HG02610 (cell line): ENCODE measurements at regions not wholly inside any gene's neighbourhood (a gene's known extent, or its start where the extent isn't known, plus 50 kb on each side); places are given as distances from the start of the nearest gene placed in this dataset.
"Not testable (repeated sequence)": the region's sequence is repeated elsewhere in the genome, so short reads cannot be mapped to it uniquely, and the experiment has no call there.

Source experiments
- ATAC-seq: cut with Tn5 transposase; IDR thresholded peaks from one replicate; pipeline ENCODE4 v1.9.1; 2021; ENCODE audit warnings: mild to moderate bottlenecking, moderate library complexity; ENCODE audit not compliant: unreplicated experiment

- ATAC-seq, result no peak
Observed at GRCh38 chrY:21600170-21600569, 65.5 kb downstream of the RBMY1A1 start.

- ATAC-seq, result no peak
Observed at GRCh38 chrY:21601524-21601923, 66.8 kb downstream of the RBMY1A1 start.

- ATAC-seq, result peak; percentile 72
Observed at GRCh38 chrY:21602590-21602989, 67.9 kb downstream of the RBMY1A1 start.

DNA sequence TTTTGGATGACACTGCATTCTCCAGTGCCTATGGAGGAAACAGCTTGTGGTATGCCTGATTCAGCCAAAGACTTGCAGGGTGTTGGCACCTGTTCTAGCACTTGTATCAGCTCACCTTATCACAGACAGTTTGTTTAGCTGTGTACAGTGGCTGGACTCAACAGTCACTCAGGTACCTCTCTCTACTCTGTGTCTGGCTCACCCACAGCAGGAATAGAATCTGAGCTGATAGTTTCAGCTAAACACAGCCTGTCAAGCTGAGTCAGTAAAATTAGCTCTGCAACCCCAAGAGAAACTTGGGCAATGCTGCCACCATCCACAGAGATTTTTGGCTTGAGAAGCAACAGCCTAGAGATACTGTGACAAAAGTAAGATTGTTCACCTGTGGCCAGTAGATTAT lies 101.5 kb downstream of the RBMY1A1 start:
- no peak for ATAC-seq

- no peak for ATAC-seq
Observed at GRCh38 chrY:21650496-21650895, 115.8 kb downstream of the RBMY1A1 start.

GRCh38 chrY:21659057-21659456 lies 124.4 kb downstream of the RBMY1A1 start:
- ATAC-seq, result not testable (repeated sequence)

GRCh38 chrY:21679590-21679989 lies 144.9 kb downstream of the RBMY1A1 start:
- ATAC-seq, result peak; percentile 77

DNA sequence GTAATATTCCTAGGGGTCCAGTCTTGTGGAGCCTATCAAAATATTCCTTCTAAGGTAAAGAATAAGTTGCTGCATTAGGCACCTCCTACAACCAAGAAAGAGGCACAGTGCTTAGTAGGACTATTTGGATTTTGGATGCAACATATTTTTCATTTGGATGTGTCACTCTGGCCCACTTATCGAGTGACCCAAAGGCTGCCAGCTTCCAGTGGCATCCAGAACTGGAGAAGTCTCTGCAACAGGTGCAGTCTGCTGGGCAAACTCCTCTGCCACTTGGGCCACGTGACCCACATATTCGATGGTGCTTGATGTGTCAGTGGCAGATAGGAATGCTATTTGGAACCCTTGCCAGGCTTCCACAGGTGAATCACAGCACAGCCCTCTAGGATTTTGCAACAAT lies 151.7 kb downstream of the RBMY1A1 start:
- ATAC-seq, result not testable (repeated sequence)

DNA sequence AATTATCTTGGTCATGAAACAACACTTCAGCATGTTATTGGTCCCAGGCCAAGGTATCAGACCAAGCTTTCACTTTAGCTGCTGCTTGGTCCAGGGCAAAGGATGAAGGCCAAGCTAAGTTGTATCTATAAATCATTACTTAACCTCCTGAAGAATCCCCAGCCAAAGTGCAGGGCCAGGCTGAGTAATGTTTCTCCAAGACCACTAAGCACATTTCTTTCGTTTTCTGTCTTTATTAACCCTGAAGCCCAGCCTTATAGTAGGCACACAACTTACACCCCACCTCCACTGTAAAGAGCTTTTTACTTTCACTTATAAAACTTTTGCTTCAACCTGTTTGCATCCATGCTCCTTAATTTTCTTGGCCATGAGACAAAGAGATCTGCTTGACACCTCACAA lies 167.3 kb downstream of the RBMY1A1 start:
- ATAC-seq, result not testable (repeated sequence)

- not testable (repeated sequence) for ATAC-seq
Observed at GRCh38 chrY:21702927-21703326, 168.2 kb downstream of the RBMY1A1 start.

GRCh38 chrY:21705309-21705708 lies 170.6 kb downstream of the RBMY1A1 start:
- ATAC-seq, result no peak

- not testable (repeated sequence) for ATAC-seq
Observed at GRCh38 chrY:21706611-21707010, 171.9 kb downstream of the RBMY1A1 start.

DNA sequence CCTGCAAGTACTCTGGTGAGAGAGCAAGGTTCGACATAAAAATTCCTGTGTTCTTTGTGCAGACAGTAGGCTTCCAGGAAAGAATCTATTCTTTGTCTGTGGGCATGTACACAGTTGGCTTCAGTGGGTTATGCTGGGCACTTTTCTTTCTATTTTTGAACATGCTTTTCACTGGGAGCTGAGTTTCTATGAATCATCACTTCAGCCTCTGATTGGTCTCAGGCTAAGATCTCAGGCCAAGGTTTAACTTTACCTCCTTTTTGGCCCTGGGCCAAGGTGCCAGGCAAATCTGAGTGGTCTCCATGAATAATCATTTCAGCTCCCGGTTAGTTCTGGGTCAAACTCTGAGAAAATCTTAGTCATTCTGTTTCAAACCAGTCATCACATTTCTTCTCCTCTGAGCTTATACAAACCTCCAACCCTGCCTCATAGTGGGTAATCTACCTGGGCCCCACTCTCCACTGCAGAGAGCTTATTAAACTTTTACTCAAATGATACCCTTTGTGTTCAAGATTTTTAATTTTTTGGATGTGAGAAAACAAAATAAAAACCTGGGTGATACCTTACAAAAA lies 158.8 kb downstream of the RBMY1D start:
- ATAC-seq, result not testable (repeated sequence)

DNA sequence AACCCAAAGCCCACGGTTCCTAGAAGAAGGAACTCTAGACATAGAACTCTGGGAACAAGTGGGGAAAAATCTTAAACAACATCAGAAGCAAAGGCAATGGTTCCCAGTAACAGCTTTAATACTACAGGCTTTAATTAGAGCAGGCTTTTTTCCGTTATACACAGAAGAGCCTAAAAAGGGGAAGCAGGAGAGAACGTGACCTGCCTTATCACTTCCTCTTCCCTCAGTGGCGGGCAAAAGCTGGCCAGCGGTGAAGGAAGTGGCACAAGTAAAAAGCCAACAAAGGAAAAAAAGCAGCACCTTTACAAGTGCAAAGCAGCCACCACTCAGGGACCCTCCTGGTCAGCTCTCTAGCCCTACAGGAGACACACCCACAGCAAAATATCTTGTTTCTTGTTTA lies 149.3 kb downstream of the RBMY1D start:
- not testable (repeated sequence) for ATAC-seq

GRCh38 chrY:21760243-21760642 lies 134.1 kb downstream of the RBMY1D start:
- ATAC-seq, result not testable (repeated sequence)

DNA sequence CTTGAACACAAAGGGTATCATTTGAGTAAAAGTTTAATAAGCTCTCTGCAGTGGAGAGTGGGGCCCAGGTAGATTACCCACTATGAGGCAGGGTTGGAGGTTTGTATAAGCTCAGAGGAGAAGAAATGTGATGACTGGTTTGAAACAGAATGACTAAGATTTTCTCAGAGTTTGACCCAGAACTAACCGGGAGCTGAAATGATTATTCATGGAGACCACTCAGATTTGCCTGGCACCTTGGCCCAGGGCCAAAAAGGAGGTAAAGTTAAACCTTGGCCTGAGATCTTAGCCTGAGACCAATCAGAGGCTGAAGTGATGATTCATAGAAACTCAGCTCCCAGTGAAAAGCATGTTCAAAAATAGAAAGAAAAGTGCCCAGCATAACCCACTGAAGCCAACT lies 126.5 kb downstream of the RBMY1D start:
- ATAC-seq, result not testable (repeated sequence)

DNA sequence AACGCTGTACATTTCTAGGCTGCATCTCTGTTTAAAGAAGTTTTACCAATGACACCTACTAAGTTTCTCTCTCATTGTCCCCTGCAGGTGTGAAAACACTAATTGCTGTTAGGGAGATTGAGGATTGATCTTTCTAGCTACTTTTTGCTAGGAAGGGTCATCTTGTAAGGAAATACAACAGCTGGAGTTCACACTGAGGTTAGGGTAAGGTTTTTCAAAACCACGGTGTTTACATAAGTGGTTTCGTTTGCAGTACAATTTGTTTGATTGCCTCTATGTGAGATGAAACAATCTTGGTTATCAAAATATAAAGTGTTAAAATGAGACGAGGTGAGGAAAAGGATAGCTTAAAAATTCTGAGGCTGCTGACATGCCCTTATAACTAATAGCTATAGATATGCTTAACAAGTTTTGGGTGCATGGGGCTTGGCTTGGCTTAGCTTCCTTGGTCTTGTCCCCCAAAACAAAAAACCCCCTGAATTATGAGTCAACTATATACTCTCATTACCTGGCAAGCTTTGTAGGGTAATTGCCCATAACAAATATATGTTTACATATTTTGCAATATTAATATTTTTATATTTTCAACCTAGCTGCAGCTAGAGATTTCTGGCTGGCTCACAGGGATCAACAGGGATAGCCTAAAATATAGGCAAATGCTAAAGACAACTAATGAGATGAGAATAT lies 112.0 kb downstream of the RBMY1D start:
- ATAC-seq, result not testable (repeated sequence)

DNA sequence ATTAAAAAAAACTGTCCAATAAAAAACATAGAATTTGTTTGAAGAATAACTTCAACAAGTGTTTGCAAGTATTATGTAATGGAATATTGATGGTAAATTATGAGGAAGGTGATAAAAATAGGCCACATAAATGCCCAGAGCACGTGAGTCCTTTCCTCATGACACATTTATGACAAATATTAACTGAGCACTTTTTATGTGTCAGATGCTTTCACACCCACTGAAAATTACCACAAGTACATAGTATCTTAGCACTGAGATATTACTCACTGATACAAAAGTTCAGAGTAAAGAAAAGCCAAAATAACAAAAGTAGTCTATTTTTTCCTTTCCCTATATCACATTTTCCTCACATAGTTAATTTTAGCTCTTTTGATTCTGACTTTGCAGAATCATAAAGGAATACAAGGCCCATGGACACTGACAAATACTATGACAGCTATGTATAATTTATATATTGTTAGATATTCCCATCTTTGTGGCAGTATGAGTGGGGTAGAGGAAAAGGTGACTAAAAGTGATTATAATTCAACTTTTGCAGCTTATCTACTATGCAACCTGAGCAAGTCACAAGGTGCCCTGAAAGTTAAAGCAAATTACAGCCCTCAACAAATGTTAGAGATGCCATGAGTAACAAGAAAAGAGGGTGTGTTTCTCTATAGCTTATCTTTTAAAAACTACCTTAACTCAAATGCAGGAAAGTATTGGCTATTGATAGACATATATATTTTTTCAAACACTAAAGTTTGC lies 80.7 kb downstream of the RBMY1D start:
- no peak for ATAC-seq

- no peak for ATAC-seq
Observed at GRCh38 chrY:21814491-21814890, 79.8 kb downstream of the RBMY1D start.

DNA sequence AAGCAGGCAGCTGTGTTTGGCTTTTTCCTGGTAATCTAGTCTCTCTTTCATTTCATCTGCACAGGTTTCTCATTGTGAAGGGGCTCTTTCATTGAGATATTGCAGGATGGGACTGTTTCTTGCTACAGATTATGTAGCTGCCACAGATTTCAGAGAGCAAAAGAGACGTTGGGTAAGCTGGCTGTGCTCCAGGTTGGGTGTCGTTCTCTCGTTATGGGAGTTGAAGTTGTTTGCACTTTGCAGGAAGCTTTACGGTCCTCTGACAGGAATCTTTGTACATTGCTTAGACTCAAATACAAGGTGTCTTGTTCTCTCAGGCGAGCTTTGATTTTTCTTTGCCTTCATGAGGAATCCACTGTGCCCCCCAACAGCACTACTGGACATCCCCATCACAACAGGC lies 72.4 kb downstream of the RBMY1D start:
- no peak for ATAC-seq

- no peak for ATAC-seq
Observed at GRCh38 chrY:21827593-21827992, 66.7 kb downstream of the RBMY1D start.
